T-cell (primary cell): ENCODE measurements at regions not wholly inside any gene's neighbourhood (a gene's known extent, or its start where the extent isn't known, plus 50 kb on each side); places are given as distances from the start of the nearest gene placed in this dataset.

Source experiments
- ATAC-seq, 4 experiments: fragments of 200-7000 bp in 3 of 4; fragments of 150-1000 bp in 1 of 4; cut with Tn5 transposase; replicated peaks in 1 of 4; 1 replicate in 3 of 4; 2 replicates in 1 of 4; pipeline ENCODE4 v1.10.0; 2021; ENCODE audit warnings: moderate library complexity in 3 of 4, mild to moderate bottlenecking in 2 of 4, moderate number of reproducible peaks in 1 of 4
- CTCF ChIA-PET, 2 donors: fragments of 300-600 bp; sonication (Branson Sonifier 250); formaldehyde crosslinking; loops; one replicate each; lab custom pipeline; 2022; ENCODE audit warnings: antibody characterized with exemption in 2 of 2; lab: Charles Lee
- POLR2A ChIA-PET, 2 donors: fragments of 300-600 bp; sonication (Branson Sonifier 250); formaldehyde crosslinking; loops; one replicate each; lab custom pipeline; 2022; ENCODE audit warnings: antibody characterized with exemption in 2 of 2; lab: Charles Lee
- DNase-seq, 35 experiments: peaks; one replicate each; pipeline versions ENCODE4 v3.0.0 to v3.0.0-alpha.2; 2013 to 2023
- H3K27ac ChIP-seq: one replicate; pipeline ENCODE4 v1.5.1; 2013; ENCODE audit warnings: low read length
- H3K27me3 ChIP-seq, 2 experiments: replicated peaks in 1 of 2; 1 replicate in 1 of 2; 2 replicates in 1 of 2; pipeline versions ENCODE4 v1.6.1 to v1.7.0; 2013; ENCODE audit warnings: low read length in 1 of 2, mixed read lengths in 1 of 2; ENCODE audit not compliant: control insufficient read depth in 2 of 2, insufficient read depth in 2 of 2; ENCODE audit errors: extremely low read depth in 1 of 2
- H3K36me3 ChIP-seq, 2 donors: 1 replicate in 1 of 2; 2 replicates in 1 of 2; pipeline versions ENCODE4 v1.6.1 to v1.7.0; 2013; ENCODE audit warnings: low read length in 1 of 2; ENCODE audit not compliant: control insufficient read depth in 2 of 2, insufficient read depth in 1 of 2; ENCODE audit errors: extremely low read depth in 1 of 2
- H3K4me1 ChIP-seq, 2 experiments: 1 replicate in 1 of 2; 2 replicates in 1 of 2; pipeline versions ENCODE4 v1.6.1 to v1.7.0; 2013; ENCODE audit warnings: low read length in 2 of 2, mixed read lengths in 1 of 2; ENCODE audit not compliant: insufficient read depth in 2 of 2, control insufficient read depth in 1 of 2; ENCODE audit errors: extremely low read depth in 1 of 2
- H3K4me3 ChIP-seq, 2 donors: 1 replicate in 1 of 2; 2 replicates in 1 of 2; pipeline versions ENCODE4 v1.5.1 to v1.7.0; 2013; ENCODE audit warnings: mild to moderate bottlenecking in 2 of 2, low read length in 1 of 2, moderate library complexity in 1 of 2; ENCODE audit not compliant: control insufficient read depth in 1 of 2; ENCODE audit errors: extremely low read depth in 1 of 2
- H3K9me3 ChIP-seq: 2 replicates; pipeline ENCODE4 v1.7.0; 2013
- H3K27ac Mint-ChIP-seq, 2 donors: one replicate each; pipeline ENCODE4 v1.8.0; 2020 to 2021; ENCODE audit warnings: mild to moderate bottlenecking in 2 of 2, mixed read lengths in 2 of 2
- H3K27me3 Mint-ChIP-seq, 2 donors: one replicate each; pipeline ENCODE4 v1.8.0; 2021 to 2022; ENCODE audit warnings: mixed read lengths in 2 of 2
- H3K36me3 Mint-ChIP-seq: one replicate; pipeline ENCODE4 v1.8.0; 2021; ENCODE audit warnings: mixed read lengths
- H3K4me1 Mint-ChIP-seq, 3 donors: one replicate each; pipeline ENCODE4 v1.8.0; 2020 to 2022; ENCODE audit warnings: mixed read lengths in 3 of 3, mild to moderate bottlenecking in 1 of 3
- H3K4me3 Mint-ChIP-seq, 3 donors: one replicate each; pipeline ENCODE4 v1.8.0; 2020 to 2022; ENCODE audit warnings: mild to moderate bottlenecking in 3 of 3, mixed read lengths in 3 of 3, moderate library complexity in 3 of 3
- H3K9me3 Mint-ChIP-seq, 3 donors: one replicate each; pipeline ENCODE4 v1.8.0; 2020 to 2022; ENCODE audit warnings: mixed read lengths in 3 of 3
- WGBS: methylation state at CpG from one replicate; pipeline ENCODE4 v1.1.5; 2013; ENCODE audit warnings: missing lambda C conversion rate; ENCODE audit not compliant: insufficient coverage; 5-methylcytosine and 5-hydroxymethylcytosine counted together

GRCh38 chr1:34373912-34374311 is 197.2 kb downstream of the C1orf94 start:
- POLR2A ChIA-PET, result no interaction called here
- CTCF ChIA-PET, result no interaction called here
- peaks cover 45 to 51% of the 10 kb centered on the region in 2 donors for H3K27me3 Mint-ChIP-seq

DNA sequence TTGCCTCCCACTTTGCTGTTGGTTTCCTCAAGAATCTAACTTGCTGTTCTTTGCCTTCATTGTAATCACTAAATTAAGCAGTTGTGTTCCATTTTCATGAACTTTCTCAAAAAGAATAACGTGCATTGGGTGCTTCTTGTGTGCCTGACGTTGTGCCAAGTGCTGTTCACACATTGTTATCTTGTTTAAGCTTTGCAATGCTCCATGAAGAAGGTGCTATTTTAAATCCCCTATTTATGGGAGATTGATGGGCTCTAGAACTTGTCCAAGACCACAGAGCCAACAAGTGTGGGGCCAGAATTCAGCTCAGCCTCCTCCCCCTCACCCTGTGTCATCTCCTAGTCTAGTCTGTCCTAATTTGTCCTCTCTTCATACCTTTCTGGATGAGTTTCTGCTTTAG is 199.8 kb downstream of the C1orf94 start:
- Mint-ChIP-seq H3K27me3 (peaks cover 54 to 62% of the 10 kb centered on the region in 2 donors), H3K4me3 (no peak overlapping the region), H3K4me1 (no peaks in the 10 kb centered on the region), H3K36me3 (no peaks in the 10 kb centered on the region), H3K9me3 (no peaks in the 10 kb centered on the region), H3K27ac (no peak overlapping the region)
- CTCF ChIA-PET, result no interaction called here
- Histone ChIP-seq H3K4me3 (no peak overlapping the region), H3K27me3 (peaks cover 0 to 21% of the 10 kb centered on the region in 2 experiments), H3K36me3 (no peaks in the 10 kb centered on the region), H3K4me1 (no peaks in the 10 kb centered on the region), H3K27ac (no peak overlapping the region), H3K9me3 (no peaks in the 10 kb centered on the region)
- WGBS, result no CpG with 5 or more reads among the region's 2 CpGs
- DNase-seq, result no peak
- POLR2A ChIA-PET, result no interaction called here
- no peak for ATAC-seq

More at GRCh38 chr1:34373912-34374311, 197.2 kb downstream of the C1orf94 start:
- Histone ChIP-seq H3K9me3 (no peaks in the 10 kb centered on the region), H3K27me3 (peaks cover 0 to 29% of the 10 kb centered on the region in 2 experiments), H3K36me3 (no peaks in the 10 kb centered on the region), H3K4me3 (no peak overlapping the region), H3K27ac (no peak overlapping the region), H3K4me1 (no peaks in the 10 kb centered on the region)
- Mint-ChIP-seq H3K4me1 (no peaks in the 10 kb centered on the region), H3K9me3 (no peaks in the 10 kb centered on the region), H3K27ac (no peak overlapping the region), H3K4me3 (no peak overlapping the region), H3K36me3 (no peaks in the 10 kb centered on the region)
- ATAC-seq (no peak), DNase-seq (no peak)

- no peak overlapping the region for H3K27ac ChIP-seq
- peaks cover 0 to 20% of the 10 kb centered on the region in 2 experiments for H3K27me3 ChIP-seq
- 59% methylated on average over 8 of the region's 11 CpGs for WGBS
- peaks cover 53 to 67% of the 10 kb centered on the region in 2 donors for H3K27me3 Mint-ChIP-seq
- no peaks in the 10 kb centered on the region for H3K9me3 ChIP-seq
- ChIA-PET CTCF (no interaction called here), POLR2A (no interaction called here)
- no peak for ATAC-seq
- H3K9me3 Mint-ChIP-seq, result no peaks in the 10 kb centered on the region
- H3K4me3 ChIP-seq, result no peak overlapping the region
- no peaks in the 10 kb centered on the region for H3K4me1 ChIP-seq
- no peak overlapping the region for H3K27ac Mint-ChIP-seq
- no peak for DNase-seq
- H3K4me1 Mint-ChIP-seq, result no peaks in the 10 kb centered on the region
- no peaks in the 10 kb centered on the region for H3K36me3 ChIP-seq
- no peak overlapping the region for H3K4me3 Mint-ChIP-seq
- H3K36me3 Mint-ChIP-seq, result no peaks in the 10 kb centered on the region
Observed at GRCh38 chr1:34378968-34379856, 202.5 kb downstream of the C1orf94 start.

DNA sequence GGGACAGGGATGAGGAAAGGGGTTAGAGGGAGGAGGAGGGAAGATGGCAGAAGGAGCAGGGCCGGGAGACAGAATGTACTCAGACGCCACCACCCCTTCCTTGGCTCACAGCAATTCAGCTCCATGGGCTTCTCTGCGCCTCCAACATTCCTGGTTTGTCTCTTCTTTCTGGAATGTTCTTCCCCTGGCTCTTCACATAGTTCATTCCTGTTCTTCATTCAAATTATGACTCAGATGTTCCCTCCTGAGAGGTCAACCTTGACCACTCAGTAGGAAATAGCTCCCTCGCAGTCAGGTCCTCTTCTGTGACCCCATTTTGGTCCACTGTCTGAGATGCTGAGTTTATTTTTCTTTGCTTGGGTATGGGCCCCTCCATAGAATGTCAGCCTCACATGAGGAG is 203.2 kb downstream of the C1orf94 start:
- DNase-seq, result no peak
- no peaks in the 10 kb centered on the region for H3K4me1 Mint-ChIP-seq
- H3K36me3 Mint-ChIP-seq, result no peaks in the 10 kb centered on the region
- CTCF ChIA-PET, result no interaction called here
- H3K9me3 Mint-ChIP-seq, result no peaks in the 10 kb centered on the region
- Histone ChIP-seq H3K4me1 (no peaks in the 10 kb centered on the region), H3K9me3 (no peaks in the 10 kb centered on the region), H3K36me3 (no peaks in the 10 kb centered on the region), H3K27me3 (peaks cover 0 to 20% of the 10 kb centered on the region in 2 experiments), H3K4me3 (no peak overlapping the region), H3K27ac (no peak overlapping the region)
- ATAC-seq, result no peak
- POLR2A ChIA-PET, result no interaction called here
- no peak overlapping the region for H3K4me3 Mint-ChIP-seq
- H3K27me3 Mint-ChIP-seq, result peaks cover 47 to 61% of the 10 kb centered on the region in 2 donors
- 80% methylated on average over 1 of the region's 4 CpGs for WGBS
- no peak overlapping the region for H3K27ac Mint-ChIP-seq

DNA sequence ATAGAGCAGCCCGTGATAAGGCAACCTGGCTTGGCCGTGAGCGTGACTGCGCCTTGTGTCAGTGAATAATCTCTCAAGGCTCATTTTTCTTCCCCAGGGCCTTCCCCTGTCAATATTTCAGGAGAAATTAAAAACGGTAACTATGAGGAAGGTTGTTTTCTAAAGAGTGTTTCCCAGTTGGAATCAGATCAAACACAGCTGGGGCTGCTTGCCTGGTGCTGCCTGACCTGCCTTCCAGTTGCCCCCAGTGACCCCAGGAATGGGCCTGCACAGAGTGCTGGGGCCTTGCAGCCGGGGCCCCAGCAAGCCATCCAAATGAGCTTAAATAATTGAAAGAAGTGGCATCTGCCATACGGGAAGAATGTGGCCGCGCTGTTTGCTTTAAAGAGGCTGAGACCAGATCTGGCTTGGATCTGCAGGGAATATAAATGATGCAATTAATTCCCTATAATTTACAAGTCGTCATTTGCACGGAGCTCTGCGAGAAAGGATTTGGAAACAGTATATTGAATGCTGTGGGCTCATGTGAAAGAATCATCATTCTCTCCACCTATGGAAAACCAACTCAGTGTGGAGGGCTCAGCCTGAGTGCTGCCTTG is 203.9 kb downstream of the C1orf94 start:
- no peaks in the 10 kb centered on the region for H3K4me1 Mint-ChIP-seq
- H3K9me3 Mint-ChIP-seq, result no peaks in the 10 kb centered on the region
- H3K36me3 Mint-ChIP-seq, result no peaks in the 10 kb centered on the region
- peaks cover 0 to 20% of the 10 kb centered on the region in 2 experiments for H3K27me3 ChIP-seq
- no peak overlapping the region for H3K4me3 Mint-ChIP-seq
- no peak overlapping the region for H3K4me3 ChIP-seq
- H3K36me3 ChIP-seq, result no peaks in the 10 kb centered on the region
- no peaks in the 10 kb centered on the region for H3K4me1 ChIP-seq
- H3K9me3 ChIP-seq, result no peaks in the 10 kb centered on the region
- 89% methylated on average over 5 of the region's 12 CpGs for whole genome bisulfite sequencing
- ChIA-PET POLR2A (no interaction called here), CTCF (no interaction called here)
- H3K27ac ChIP-seq, result no peak overlapping the region
- DNase-seq (no peak), ATAC-seq (no peak)
- peaks cover 48 to 61% of the 10 kb centered on the region in 2 donors for H3K27me3 Mint-ChIP-seq
- H3K27ac Mint-ChIP-seq, result no peak overlapping the region

DNA sequence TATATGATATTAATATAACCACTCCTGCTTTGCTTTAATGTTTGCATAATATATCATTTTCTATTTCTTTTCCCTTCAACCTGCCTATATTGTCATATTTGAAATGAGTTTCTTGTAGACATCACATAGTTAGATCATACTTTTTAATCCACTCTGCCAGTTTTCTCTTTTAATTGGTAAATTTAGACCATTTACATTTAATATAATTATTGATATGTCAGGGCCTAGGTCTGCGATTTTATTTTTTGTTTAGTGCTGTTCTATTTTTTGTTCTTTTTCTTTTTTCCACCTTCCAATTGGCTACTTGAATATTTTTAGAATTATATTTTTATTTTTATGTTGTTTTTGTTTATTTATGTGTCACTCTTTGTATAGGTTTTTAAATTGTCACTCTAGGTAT is 213.3 kb downstream of the C1orf94 start:
- Mint-ChIP-seq H3K27ac (no peak overlapping the region), H3K27me3 (peaks cover 7 to 9% of the 10 kb centered on the region in 2 donors), H3K4me1 (no peaks in the 10 kb centered on the region), H3K36me3 (no peaks in the 10 kb centered on the region), H3K9me3 (peaks cover 4 to 20% (median 8%) of the 10 kb centered on the region in 3 donors), H3K4me3 (no peak overlapping the region)
- ChIA-PET POLR2A (no interaction called here), CTCF (no interaction called here)
- Histone ChIP-seq H3K4me3 (no peak overlapping the region), H3K27me3 (no peaks in the 10 kb centered on the region), H3K27ac (no peak overlapping the region), H3K9me3 (no peaks in the 10 kb centered on the region), H3K4me1 (no peaks in the 10 kb centered on the region), H3K36me3 (no peaks in the 10 kb centered on the region)
- DNase-seq (no peak), ATAC-seq (no peak)
- WGBS, result no CpG with 5 or more reads among the region's 1 CpG
